ENCODE measurements at regions not wholly inside any gene's neighbourhood (a gene's known extent, or its start where the extent isn't known, plus 50 kb on each side); places are given as distances from the start of the nearest gene placed in this dataset.

DNA sequence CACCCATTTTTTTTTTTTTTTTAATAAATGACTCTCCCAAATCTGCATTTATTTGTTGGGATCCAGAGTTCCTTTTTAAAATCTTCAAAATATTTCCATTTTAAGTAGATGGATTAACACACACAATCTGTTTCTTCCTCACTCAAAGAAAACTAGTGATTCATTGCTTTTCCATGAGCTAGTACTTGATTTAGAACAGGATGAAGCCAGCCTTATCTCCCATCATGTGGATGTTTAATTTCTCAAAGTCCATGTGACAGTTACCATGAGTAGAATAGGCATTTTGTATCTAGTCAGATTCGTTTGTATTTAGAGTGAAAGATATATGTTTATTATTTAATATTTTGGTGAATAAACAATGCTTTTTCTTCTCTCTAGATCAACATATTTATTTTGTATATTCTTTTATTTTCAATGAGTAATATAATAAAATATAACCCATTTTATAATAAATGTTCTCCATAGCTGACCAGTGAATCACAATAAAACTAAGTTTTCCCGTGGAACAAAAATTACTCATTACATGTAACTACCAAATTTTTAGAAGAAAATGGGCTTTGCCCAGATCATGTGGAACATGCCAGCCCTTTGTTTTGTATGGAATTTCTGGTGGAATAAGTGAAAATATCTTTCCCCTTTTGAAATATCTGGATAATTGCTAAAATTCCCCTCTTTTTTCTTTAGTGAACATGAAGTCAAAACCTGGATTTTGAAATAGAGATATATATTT is 54.9 kb upstream of the RPS23 start:
- TF ChIP-seq, protein P1, sequence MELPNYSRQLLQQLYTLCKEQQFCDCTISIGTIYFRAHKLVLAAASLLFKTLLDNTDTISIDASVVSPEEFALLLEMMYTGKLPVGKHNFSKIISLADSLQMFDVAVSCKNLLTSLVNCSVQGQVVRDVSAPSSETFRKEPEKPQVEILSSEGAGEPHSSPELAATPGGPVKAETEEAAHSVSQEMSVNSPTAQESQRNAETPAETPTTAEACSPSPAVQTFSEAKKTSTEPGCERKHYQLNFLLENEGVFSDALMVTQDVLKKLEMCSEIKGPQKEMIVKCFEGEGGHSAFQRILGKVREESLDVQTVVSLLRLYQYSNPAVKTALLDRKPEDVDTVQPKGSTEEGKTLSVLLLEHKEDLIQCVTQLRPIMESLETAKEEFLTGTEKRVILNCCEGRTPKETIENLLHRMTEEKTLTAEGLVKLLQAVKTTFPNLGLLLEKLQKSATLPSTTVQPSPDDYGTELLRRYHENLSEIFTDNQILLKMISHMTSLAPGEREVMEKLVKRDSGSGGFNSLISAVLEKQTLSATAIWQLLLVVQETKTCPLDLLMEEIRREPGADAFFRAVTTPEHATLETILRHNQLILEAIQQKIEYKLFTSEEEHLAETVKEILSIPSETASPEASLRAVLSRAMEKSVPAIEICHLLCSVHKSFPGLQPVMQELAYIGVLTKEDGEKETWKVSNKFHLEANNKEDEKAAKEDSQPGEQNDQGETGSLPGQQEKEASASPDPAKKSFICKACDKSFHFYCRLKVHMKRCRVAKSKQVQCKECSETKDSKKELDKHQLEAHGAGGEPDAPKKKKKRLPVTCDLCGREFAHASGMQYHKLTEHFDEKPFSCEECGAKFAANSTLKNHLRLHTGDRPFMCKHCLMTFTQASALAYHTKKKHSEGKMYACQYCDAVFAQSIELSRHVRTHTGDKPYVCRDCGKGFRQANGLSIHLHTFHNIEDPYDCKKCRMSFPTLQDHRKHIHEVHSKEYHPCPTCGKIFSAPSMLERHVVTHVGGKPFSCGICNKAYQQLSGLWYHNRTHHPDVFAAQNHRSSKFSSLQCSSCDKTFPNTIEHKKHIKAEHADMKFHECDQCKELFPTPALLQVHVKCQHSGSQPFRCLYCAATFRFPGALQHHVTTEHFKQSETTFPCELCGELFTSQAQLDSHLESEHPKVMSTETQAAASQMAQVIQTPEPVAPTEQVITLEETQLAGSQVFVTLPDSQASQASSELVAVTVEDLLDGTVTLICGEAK (IDR thresholded peaks at IDR 0.05): no peak
- TF ChIP-seq, protein P1 (CRISPR knock-in tag; IDR thresholded peaks at IDR 0.05): no peak
- no peak for TF ChIP-seq SP2 (IDR thresholded peaks at IDR 0.05; ENCODE audit: extremely low read depth, low read depth, low read length, poor library complexity, severe bottlenecking)
- no peak for TF ChIP-seq EHMT2 (IDR thresholded peaks at IDR 0.05)
- TF ChIP-seq, protein P2, sequence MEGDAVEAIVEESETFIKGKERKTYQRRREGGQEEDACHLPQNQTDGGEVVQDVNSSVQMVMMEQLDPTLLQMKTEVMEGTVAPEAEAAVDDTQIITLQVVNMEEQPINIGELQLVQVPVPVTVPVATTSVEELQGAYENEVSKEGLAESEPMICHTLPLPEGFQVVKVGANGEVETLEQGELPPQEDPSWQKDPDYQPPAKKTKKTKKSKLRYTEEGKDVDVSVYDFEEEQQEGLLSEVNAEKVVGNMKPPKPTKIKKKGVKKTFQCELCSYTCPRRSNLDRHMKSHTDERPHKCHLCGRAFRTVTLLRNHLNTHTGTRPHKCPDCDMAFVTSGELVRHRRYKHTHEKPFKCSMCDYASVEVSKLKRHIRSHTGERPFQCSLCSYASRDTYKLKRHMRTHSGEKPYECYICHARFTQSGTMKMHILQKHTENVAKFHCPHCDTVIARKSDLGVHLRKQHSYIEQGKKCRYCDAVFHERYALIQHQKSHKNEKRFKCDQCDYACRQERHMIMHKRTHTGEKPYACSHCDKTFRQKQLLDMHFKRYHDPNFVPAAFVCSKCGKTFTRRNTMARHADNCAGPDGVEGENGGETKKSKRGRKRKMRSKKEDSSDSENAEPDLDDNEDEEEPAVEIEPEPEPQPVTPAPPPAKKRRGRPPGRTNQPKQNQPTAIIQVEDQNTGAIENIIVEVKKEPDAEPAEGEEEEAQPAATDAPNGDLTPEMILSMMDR (IDR thresholded peaks at IDR 0.05 in 2 of 3, conservative IDR thresholded peaks at IDR 0.05 in 1 of 3; ENCODE audit: insufficient read depth in 2 of 3, low read depth in 1 of 3, low read length in 3 of 3): no peak
- no peak for TF ChIP-seq DPF2 (IDR thresholded peaks at IDR 0.05)
- TF ChIP-seq KLF1 (tag; IDR thresholded peaks at IDR 0.05): no peak
- TF ChIP-seq, protein P3, sequence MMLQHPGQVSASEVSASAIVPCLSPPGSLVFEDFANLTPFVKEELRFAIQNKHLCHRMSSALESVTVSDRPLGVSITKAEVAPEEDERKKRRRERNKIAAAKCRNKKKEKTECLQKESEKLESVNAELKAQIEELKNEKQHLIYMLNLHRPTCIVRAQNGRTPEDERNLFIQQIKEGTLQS (IDR thresholded peaks at IDR 0.05): no peak
- TF ChIP-seq, protein P3 (CRISPR knock-in tag; conservative IDR thresholded peaks at IDR 0.05): no peak
- TF ChIP-seq SRF (CRISPR knock-in tag; IDR thresholded peaks at IDR 0.05): no peak
- TF ChIP-seq FOXJ2 (tag; IDR thresholded peaks at IDR 0.05): no peak
- TF ChIP-seq KDM5B (IDR thresholded peaks at IDR 0.05; ENCODE audit: insufficient replicate concordance, low read depth, low read length): no peak
- TF ChIP-seq, protein P4, sequence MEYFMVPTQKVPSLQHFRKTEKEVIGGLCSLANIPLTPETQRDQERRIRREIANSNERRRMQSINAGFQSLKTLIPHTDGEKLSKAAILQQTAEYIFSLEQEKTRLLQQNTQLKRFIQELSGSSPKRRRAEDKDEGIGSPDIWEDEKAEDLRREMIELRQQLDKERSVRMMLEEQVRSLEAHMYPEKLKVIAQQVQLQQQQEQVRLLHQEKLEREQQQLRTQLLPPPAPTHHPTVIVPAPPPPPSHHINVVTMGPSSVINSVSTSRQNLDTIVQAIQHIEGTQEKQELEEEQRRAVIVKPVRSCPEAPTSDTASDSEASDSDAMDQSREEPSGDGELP (CRISPR knock-in tag; IDR thresholded peaks at IDR 0.05; ENCODE audit: borderline replicate concordance): no peak
- TF ChIP-seq TCF3 (CRISPR knock-in tag; IDR thresholded peaks at IDR 0.05): no peak
- TF ChIP-seq, protein P5, sequence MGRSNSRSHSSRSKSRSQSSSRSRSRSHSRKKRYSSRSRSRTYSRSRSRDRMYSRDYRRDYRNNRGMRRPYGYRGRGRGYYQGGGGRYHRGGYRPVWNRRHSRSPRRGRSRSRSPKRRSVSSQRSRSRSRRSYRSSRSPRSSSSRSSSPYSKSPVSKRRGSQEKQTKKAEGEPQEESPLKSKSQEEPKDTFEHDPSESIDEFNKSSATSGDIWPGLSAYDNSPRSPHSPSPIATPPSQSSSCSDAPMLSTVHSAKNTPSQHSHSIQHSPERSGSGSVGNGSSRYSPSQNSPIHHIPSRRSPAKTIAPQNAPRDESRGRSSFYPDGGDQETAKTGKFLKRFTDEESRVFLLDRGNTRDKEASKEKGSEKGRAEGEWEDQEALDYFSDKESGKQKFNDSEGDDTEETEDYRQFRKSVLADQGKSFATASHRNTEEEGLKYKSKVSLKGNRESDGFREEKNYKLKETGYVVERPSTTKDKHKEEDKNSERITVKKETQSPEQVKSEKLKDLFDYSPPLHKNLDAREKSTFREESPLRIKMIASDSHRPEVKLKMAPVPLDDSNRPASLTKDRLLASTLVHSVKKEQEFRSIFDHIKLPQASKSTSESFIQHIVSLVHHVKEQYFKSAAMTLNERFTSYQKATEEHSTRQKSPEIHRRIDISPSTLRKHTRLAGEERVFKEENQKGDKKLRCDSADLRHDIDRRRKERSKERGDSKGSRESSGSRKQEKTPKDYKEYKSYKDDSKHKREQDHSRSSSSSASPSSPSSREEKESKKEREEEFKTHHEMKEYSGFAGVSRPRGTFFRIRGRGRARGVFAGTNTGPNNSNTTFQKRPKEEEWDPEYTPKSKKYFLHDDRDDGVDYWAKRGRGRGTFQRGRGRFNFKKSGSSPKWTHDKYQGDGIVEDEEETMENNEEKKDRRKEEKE (IDR thresholded peaks at IDR 0.05; ENCODE audit: borderline replicate concordance in 1 of 2, control insufficient read depth in 1 of 2, low read depth in 2 of 2, low read length in 1 of 2): no peak
